ENCODE measurements at regions not wholly inside any gene's neighbourhood (a gene's known extent, or its start where the extent isn't known, plus 50 kb on each side); places are given as distances from the start of the nearest gene placed in this dataset.
A peak's percentile ranks its signal among the peaks of the same experiment; 100 is the strongest.

- no peak for TF ChIP-seq CTCF (IDR thresholded peaks at IDR 0.05; ENCODE audit: insufficient read depth, low read length, poor library complexity, severe bottlenecking)
- H3K36me3 ChIP-seq (ENCODE audit: control insufficient read depth, insufficient read depth, low read length): no peaks in the 10 kb centered on the region
- no peak overlapping the region for H3K4me3 ChIP-seq (replicated peaks; ENCODE audit: low read depth, low read length)
- DNase-seq (ENCODE audit: extremely low read depth, insufficient read length): no peak
- H3K27me3 ChIP-seq (replicated peaks; ENCODE audit: control insufficient read depth, insufficient read depth, low read length): no peaks in the 10 kb centered on the region
Measured at GRCh38 chr2:155240176-155240575, 541.7 kb downstream of the KCNJ3 start.

- DNase-seq (ENCODE audit: extremely low read depth, insufficient read length): no peak
- Histone ChIP-seq H3K27me3 (replicated peaks; ENCODE audit: control insufficient read depth, insufficient read depth, low read length) (no peaks in the 10 kb centered on the region), H3K4me3 (replicated peaks; ENCODE audit: low read depth, low read length) (no peak overlapping the region), H3K36me3 (ENCODE audit: control insufficient read depth, insufficient read depth, low read length) (no peaks in the 10 kb centered on the region)
- TF ChIP-seq CTCF (IDR thresholded peaks at IDR 0.05; ENCODE audit: insufficient read depth, low read length, poor library complexity, severe bottlenecking): no peak
Measured at GRCh38 chr2:155235710-155236109, 537.2 kb downstream of the KCNJ3 start.

GRCh38 chr2:155223781-155224406 lies 525.4 kb downstream of the KCNJ3 start:
- Histone ChIP-seq H3K4me3 (replicated peaks; ENCODE audit: low read depth, low read length) (no peak overlapping the region), H3K36me3 (ENCODE audit: control insufficient read depth, insufficient read depth, low read length) (no peaks in the 10 kb centered on the region), H3K27me3 (replicated peaks; ENCODE audit: control insufficient read depth, insufficient read depth, low read length) (no peaks in the 10 kb centered on the region)
- no peak for DNase-seq (ENCODE audit: extremely low read depth, insufficient read length)
- peak; percentile 55 for TF ChIP-seq CTCF (IDR thresholded peaks at IDR 0.05; ENCODE audit: insufficient read depth, low read length, poor library complexity, severe bottlenecking)

- H3K4me3 ChIP-seq (replicated peaks; ENCODE audit: low read depth, low read length): no peak overlapping the region
- peak; percentile 7 for DNase-seq (ENCODE audit: extremely low read depth, insufficient read length)
- no peaks in the 10 kb centered on the region for H3K27me3 ChIP-seq (replicated peaks; ENCODE audit: control insufficient read depth, insufficient read depth, low read length)
- no peaks in the 10 kb centered on the region for H3K36me3 ChIP-seq (ENCODE audit: control insufficient read depth, insufficient read depth, low read length)
- TF ChIP-seq CTCF (IDR thresholded peaks at IDR 0.05; ENCODE audit: insufficient read depth, low read length, poor library complexity, severe bottlenecking): no peak
Measured at GRCh38 chr2:155218945-155219344, 520.5 kb downstream of the KCNJ3 start.

GRCh38 chr2:155218292-155218924 lies 519.9 kb downstream of the KCNJ3 start:
- DNase-seq (ENCODE audit: extremely low read depth, insufficient read length): no peak
- no peaks in the 10 kb centered on the region for H3K36me3 ChIP-seq (ENCODE audit: control insufficient read depth, insufficient read depth, low read length)
- TF ChIP-seq CTCF (IDR thresholded peaks at IDR 0.05; ENCODE audit: insufficient read depth, low read length, poor library complexity, severe bottlenecking): no peak
- H3K27me3 ChIP-seq (replicated peaks; ENCODE audit: control insufficient read depth, insufficient read depth, low read length): no peaks in the 10 kb centered on the region
- H3K4me3 ChIP-seq (replicated peaks; ENCODE audit: low read depth, low read length): no peak overlapping the region
